Upper lobe of left lung (tissue), 6 donors: ENCODE measurements at regions not wholly inside any gene's neighbourhood (a gene's known extent, or its start where the extent isn't known, plus 50 kb on each side); places are given as distances from the start of the nearest gene placed in this dataset.

Experiments
- ATAC-seq, 2 donors: fragments of 200-7000 bp; cut with Tn5 transposase; one replicate each; pipeline ENCODE4 v1.9.1; 2022; ENCODE audit warnings: mild to moderate bottlenecking in 2 of 2, moderate library complexity in 2 of 2; ENCODE audit not compliant: low FRiP score in 2 of 2
- DNase-seq, 2 donors: peaks; one replicate each; pipeline ENCODE4 v3.0.0-alpha.2; 2019 to 2020
- H3K27ac ChIP-seq, 4 donors: fragments of 200-600 bp; sonication (generic); one replicate each; pipeline ENCODE4 v1.5.1; 2016 to 2019
- H3K27me3 ChIP-seq, 4 donors: fragments of 200-600 bp; sonication (generic); one replicate each; pipeline ENCODE4 v1.5.1; 2017 to 2019
- H3K36me3 ChIP-seq, 4 donors: fragments of 200-600 bp; sonication (generic); one replicate each; pipeline ENCODE4 v1.5.1; 2016 to 2019
- H3K4me1 ChIP-seq, 4 donors: fragments of 200-600 bp; sonication (generic); one replicate each; pipeline ENCODE4 v1.5.1; 2018 to 2019
- H3K4me3 ChIP-seq, 4 donors: fragments of 200-600 bp; sonication (generic); one replicate each; pipeline ENCODE4 v1.5.1; 2017 to 2019; ENCODE audit warnings: mild to moderate bottlenecking in 2 of 4, moderate library complexity in 1 of 4
- H3K9me3 ChIP-seq, 4 donors: fragments of 200-600 bp; sonication (generic); one replicate each; pipeline ENCODE4 v1.5.1; 2018 to 2019
- CTCF ChIP-seq, 6 experiments: fragments of 450-650 bp in 4 of 6; fragments of 200-600 bp in 2 of 6; sonication (generic) in 2 of 6; IDR thresholded peaks; one replicate each; pipeline ENCODE4 v1.5.1; 2016 to 2019; ENCODE audit warnings: antibody characterized with exemption in 6 of 6
- EP300 ChIP-seq, 4 donors: sonication (generic); formaldehyde crosslinking; IDR thresholded peaks; one replicate each; pipeline ENCODE4 v1.5.1; 2017; ENCODE audit warnings: antibody characterized with exemption in 4 of 4, control low read depth in 2 of 4
- POLR2A ChIP-seq, 4 donors: fragments of 450-650 bp; IDR thresholded peaks; one replicate each; pipeline ENCODE4 v1.5.1; 2016 to 2017; ENCODE audit warnings: antibody characterized with exemption in 4 of 4, mild to moderate bottlenecking in 2 of 4
- POLR2AphosphoS5 ChIP-seq, 2 donors: sonication (generic); formaldehyde crosslinking; IDR thresholded peaks; one replicate each; pipeline ENCODE4 v1.5.1; 2017; ENCODE audit warnings: antibody characterized with exemption in 2 of 2
- WGBS, 2 donors: methylation state at CpG; one replicate each; pipeline ENCODE4 v1.1.5; 2017 to 2018; 5-methylcytosine and 5-hydroxymethylcytosine counted together
- donor health status: DM: no; HTN: no; CAD: no; lungs with moderate emphysema.
- donor health status: DM: no; HTN: yes; CAD: no; lungs with severe emphysema.

DNA sequence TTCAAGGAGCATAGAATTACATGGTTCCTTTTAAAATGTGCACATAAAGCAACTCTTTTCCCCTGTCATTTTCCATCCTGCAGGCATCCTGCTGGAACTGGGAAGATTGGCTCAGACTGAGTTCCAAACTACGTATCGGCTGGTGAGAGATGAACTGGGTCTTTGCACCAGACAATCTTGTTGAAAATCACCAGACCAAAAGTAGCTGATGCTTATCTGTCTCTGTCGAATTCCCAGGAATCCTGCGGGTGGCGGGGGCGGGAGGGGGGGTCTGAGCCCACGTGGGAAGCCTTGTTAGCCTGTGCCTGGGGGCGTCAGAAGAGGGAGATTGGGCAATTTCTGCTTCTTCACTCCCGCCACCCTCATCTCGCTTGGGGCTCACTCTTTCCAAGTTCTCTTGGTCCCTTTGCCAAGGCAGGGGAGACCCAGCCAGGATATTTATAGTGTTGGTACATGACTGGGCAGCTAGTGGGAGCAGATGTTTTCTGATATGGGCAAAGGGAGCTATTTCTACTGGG is 90.1 kb upstream of the SLC25A33 start:
- Histone ChIP-seq H3K4me1 (peaks cover 0 to 13% (median 6%) of the 10 kb centered on the region in 4 donors), H3K27ac (peak overlapping the region in 3 of 4 donors; percentile 15 to 43 (median 33)), H3K36me3 (no peaks in the 10 kb centered on the region), H3K9me3 (no peaks in the 10 kb centered on the region), H3K27me3 (no peaks in the 10 kb centered on the region), H3K4me3 (no peak overlapping the region)
- WGBS, 2 donors, result 22 to 27% methylated on average over 10 of the region's 10 CpGs
- no peak for TF ChIP-seq EP300 (IDR thresholded peaks at IDR 0.05)
- no peak for TF ChIP-seq POLR2A (IDR thresholded peaks at IDR 0.05)
- TF ChIP-seq POLR2AphosphoS5 (IDR thresholded peaks at IDR 0.05), result no peak
- no peak for DNase-seq
- ATAC-seq, result no peak

DNA sequence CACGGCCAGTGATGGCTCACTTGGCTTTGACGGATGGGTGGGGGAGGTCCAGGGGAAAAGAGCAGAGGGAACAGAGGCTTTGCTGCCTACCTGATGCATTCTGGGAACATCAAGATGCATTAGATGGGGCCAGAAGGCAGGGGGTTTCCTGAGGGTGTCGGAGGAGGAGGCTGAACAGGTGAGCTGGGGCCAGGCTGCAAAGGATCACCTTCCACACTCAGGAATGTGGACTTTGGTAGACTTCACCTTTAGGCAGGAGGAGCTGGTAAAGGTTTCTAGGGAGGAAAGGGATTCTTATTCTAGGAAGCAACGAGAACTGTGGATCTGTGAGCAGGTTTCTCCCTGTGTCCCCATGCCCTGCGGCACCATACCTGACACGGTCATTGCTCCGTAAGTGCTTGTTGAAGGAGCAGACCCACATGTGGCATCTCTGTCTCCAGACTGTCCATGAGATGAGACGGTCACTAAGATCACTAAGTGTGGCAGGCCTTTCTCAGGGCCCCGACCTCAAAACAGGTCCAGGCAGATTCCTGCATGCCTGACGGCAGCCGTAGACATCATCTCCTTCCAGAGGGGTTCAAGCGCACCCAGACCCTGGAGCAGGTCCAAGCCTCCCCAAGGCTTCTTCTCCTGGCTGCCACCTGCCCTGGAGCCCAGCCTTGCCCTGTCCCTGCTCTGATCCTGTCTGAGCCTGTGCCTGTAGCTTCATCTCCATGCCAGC is 89.1 kb upstream of the SLC25A33 start:
- no peak for DNase-seq
- H3K9me3 ChIP-seq, result no peaks in the 10 kb centered on the region
- no peak for TF ChIP-seq CTCF (IDR thresholded peaks at IDR 0.05)
- H3K27me3 ChIP-seq, result no peaks in the 10 kb centered on the region
- WGBS, 2 donors, result 83 to 98% methylated on average over 7 to 12 of the region's 12 CpGs
- no peak overlapping the region for H3K4me3 ChIP-seq
- ATAC-seq, result no peak
- peaks cover 0 to 13% (median 6%) of the 10 kb centered on the region in 4 donors for H3K4me1 ChIP-seq
- no peaks in the 10 kb centered on the region for H3K36me3 ChIP-seq
- H3K27ac ChIP-seq, result no peak overlapping the region

DNA sequence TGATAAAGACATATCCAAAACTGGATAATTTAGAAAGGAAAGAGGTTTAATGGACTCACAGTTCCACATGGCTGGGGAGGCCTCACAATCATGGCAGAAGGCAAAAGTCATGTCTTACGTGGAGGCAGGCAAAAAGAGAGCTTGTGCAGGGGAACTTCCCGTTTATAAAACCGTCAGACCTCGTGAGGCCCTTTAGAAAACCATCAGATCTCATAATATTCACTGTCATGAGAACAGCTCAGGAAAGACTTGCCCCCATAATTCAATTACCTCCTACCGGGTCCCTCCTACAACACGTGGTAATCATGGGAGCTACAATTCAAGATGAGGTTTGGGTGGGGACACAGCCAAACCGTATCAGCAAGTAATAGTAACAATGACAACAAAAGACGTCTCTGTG is 88.2 kb upstream of the SLC25A33 start:
- ATAC-seq (no peak), DNase-seq (no peak)
- H3K36me3 ChIP-seq, result no peaks in the 10 kb centered on the region
- WGBS, 2 donors, result 76 to 82% methylated on average over 8 of the region's 8 CpGs
- TF ChIP-seq EP300 (IDR thresholded peaks at IDR 0.05), result no peak
- no peak for TF ChIP-seq CTCF (IDR thresholded peaks at IDR 0.05)
- no peak for TF ChIP-seq POLR2AphosphoS5 (IDR thresholded peaks at IDR 0.05)
- TF ChIP-seq POLR2A (IDR thresholded peaks at IDR 0.05), result no peak
- H3K27ac ChIP-seq, result no peak overlapping the region
- no peak overlapping the region for H3K4me3 ChIP-seq
- peaks cover 0 to 18% (median 6%) of the 10 kb centered on the region in 4 donors for H3K4me1 ChIP-seq
- no peaks in the 10 kb centered on the region for H3K27me3 ChIP-seq
- no peaks in the 10 kb centered on the region for H3K9me3 ChIP-seq

DNA sequence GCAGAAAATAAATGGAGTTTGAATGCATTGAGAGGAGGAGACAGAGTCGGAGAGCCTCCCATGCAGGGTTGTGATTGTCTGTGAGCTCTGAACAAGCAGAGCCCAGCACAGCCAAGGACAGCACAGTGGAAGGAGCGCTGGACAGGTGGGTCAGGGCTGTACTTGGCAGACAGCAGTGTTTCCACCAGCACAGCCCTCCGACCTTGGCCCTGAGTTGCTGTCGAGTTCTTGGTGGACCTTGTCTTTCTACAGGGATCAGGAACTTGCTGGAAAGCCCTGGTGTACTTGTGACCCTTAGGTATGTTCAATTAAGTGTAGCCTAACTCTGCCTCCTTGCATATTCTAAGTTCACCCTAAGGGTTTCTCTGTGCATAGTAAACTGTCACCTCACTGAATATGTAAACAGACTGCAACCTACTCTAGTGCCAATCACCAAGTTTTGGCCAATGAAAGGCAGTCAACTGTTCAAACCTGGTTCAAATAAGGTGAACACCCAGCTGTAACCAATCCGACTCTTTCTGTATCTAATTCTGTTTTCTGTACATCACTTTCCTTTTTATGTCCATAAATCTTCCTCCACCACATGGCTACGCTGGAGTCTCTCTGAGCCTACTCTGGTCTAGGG is 86.6 kb upstream of the SLC25A33 start:
- Histone ChIP-seq H3K4me1 (peaks cover 0 to 18% (median 6%) of the 10 kb centered on the region in 4 donors), H3K9me3 (no peaks in the 10 kb centered on the region), H3K27ac (no peak overlapping the region), H3K27me3 (no peaks in the 10 kb centered on the region), H3K4me3 (no peak overlapping the region), H3K36me3 (no peaks in the 10 kb centered on the region)
- TF ChIP-seq CTCF (IDR thresholded peaks at IDR 0.05) (no peak), POLR2AphosphoS5 (IDR thresholded peaks at IDR 0.05) (no peak), POLR2A (IDR thresholded peaks at IDR 0.05) (no peak), EP300 (IDR thresholded peaks at IDR 0.05) (no peak)
- 82 to 88% methylated on average over 6 of the region's 6 CpGs for WGBS, 2 donors
- DNase-seq, result no peak
- no peak for ATAC-seq

- no peak overlapping the region for H3K4me3 ChIP-seq
- no peak for ATAC-seq
- no peak for DNase-seq
- no peaks in the 10 kb centered on the region for H3K9me3 ChIP-seq
- 94% methylated on average over 13 of the region's 13 CpGs for WGBS, 2 donors
- H3K27me3 ChIP-seq, result no peaks in the 10 kb centered on the region
- peaks cover 0 to 15% (median 5%) of the 10 kb centered on the region in 4 donors for H3K4me1 ChIP-seq
- H3K36me3 ChIP-seq, result no peaks in the 10 kb centered on the region
- H3K27ac ChIP-seq, result no peak overlapping the region
- TF ChIP-seq CTCF (IDR thresholded peaks at IDR 0.05) (no peak), POLR2A (IDR thresholded peaks at IDR 0.05) (no peak), EP300 (IDR thresholded peaks at IDR 0.05) (no peak), POLR2AphosphoS5 (IDR thresholded peaks at IDR 0.05) (no peak)
Observed at GRCh38 chr1:9453375-9453774, 85.9 kb upstream of the SLC25A33 start.
